IPS-15b (cell line): ENCODE measurements at regions not wholly inside any gene's neighbourhood (a gene's known extent, or its start where the extent isn't known, plus 50 kb on each side); places are given as distances from the start of the nearest gene placed in this dataset.
"Not testable (repeated sequence)": the region's sequence is repeated elsewhere in the genome, so short reads cannot be mapped to it uniquely, and the experiment has no call there.

Experiments
- H3K27me3 ChIP-seq: one replicate; pipeline ENCODE4 v1.6.1; 2013; ENCODE audit warnings: low read length; ENCODE audit not compliant: control insufficient read depth, insufficient read depth
- H3K36me3 ChIP-seq: one replicate; pipeline ENCODE4 v1.6.1; 2013; ENCODE audit warnings: low read length; ENCODE audit not compliant: control insufficient read depth, insufficient read depth
- H3K4me1 ChIP-seq: one replicate; pipeline ENCODE4 v1.6.1; 2013; ENCODE audit warnings: mild to moderate bottlenecking, low read length; ENCODE audit not compliant: control insufficient read depth, insufficient read depth
- H3K4me3 ChIP-seq: one replicate; pipeline ENCODE4 v1.5.1; 2013; ENCODE audit warnings: low read depth, low read length
- H3K9ac ChIP-seq: one replicate; pipeline ENCODE4 v1.6.1; 2013; ENCODE audit warnings: low read depth, mild to moderate bottlenecking, low read length
- H3K9me3 ChIP-seq: one replicate; pipeline ENCODE4 v1.6.1; 2013; ENCODE audit warnings: mild to moderate bottlenecking, low read length; ENCODE audit not compliant: control insufficient read depth, insufficient read depth

GRCh38 chr1:189125694-189126093 is 1352.0 kb downstream of the BRINP3 start:
- no peak overlapping the region for H3K4me3 ChIP-seq
- H3K4me1 ChIP-seq = no peaks in the 10 kb centered on the region
- H3K27me3 ChIP-seq = no peaks in the 10 kb centered on the region
- no peak overlapping the region for H3K9ac ChIP-seq
- H3K9me3 ChIP-seq = no peaks in the 10 kb centered on the region
- H3K36me3 ChIP-seq = no peaks in the 10 kb centered on the region

GRCh38 chr1:189131576-189131975 is 1346.1 kb downstream of the BRINP3 start:
- Histone ChIP-seq H3K9ac (no peak overlapping the region), H3K4me1 (no peaks in the 10 kb centered on the region), H3K36me3 (no peaks in the 10 kb centered on the region), H3K9me3 (no peaks in the 10 kb centered on the region), H3K27me3 (no peaks in the 10 kb centered on the region), H3K4me3 (no peak overlapping the region)

- H3K9me3 ChIP-seq, H3K4me3 ChIP-seq, H3K36me3 ChIP-seq, H3K4me1 ChIP-seq, H3K27me3 ChIP-seq, H3K9ac ChIP-seq: not testable (repeated sequence)
These were observed 1337.9 kb downstream of the BRINP3 start for GRCh38 chr1:189139748-189140147.

GRCh38 chr1:189141056-189141455 is 1336.6 kb downstream of the BRINP3 start:
- Histone ChIP-seq H3K4me1 (no peaks in the 10 kb centered on the region), H3K4me3 (no peak overlapping the region), H3K27me3 (no peaks in the 10 kb centered on the region), H3K36me3 (no peaks in the 10 kb centered on the region), H3K9ac (no peak overlapping the region), H3K9me3 (no peaks in the 10 kb centered on the region)

- Histone ChIP-seq H3K36me3 (no peaks in the 10 kb centered on the region), H3K9ac (peak overlapping the region; percentile 16), H3K4me1 (no peaks in the 10 kb centered on the region), H3K27me3 (no peaks in the 10 kb centered on the region), H3K4me3 (peak overlapping the region; percentile 19), H3K9me3 (no peaks in the 10 kb centered on the region)
These were observed 1327.9 kb downstream of the BRINP3 start for GRCh38 chr1:189149547-189150375.

GRCh38 chr1:189150624-189151023 is 1327.0 kb downstream of the BRINP3 start:
- Histone ChIP-seq H3K36me3 (no peaks in the 10 kb centered on the region), H3K27me3 (no peaks in the 10 kb centered on the region), H3K4me3 (no peak overlapping the region), H3K4me1 (no peaks in the 10 kb centered on the region), H3K9ac (no peak overlapping the region), H3K9me3 (no peaks in the 10 kb centered on the region)

GRCh38 chr1:189151361-189151760 is 1326.3 kb downstream of the BRINP3 start:
- Histone ChIP-seq H3K4me3 (no peak overlapping the region), H3K27me3 (no peaks in the 10 kb centered on the region), H3K9ac (no peak overlapping the region), H3K4me1 (no peaks in the 10 kb centered on the region), H3K36me3 (no peaks in the 10 kb centered on the region), H3K9me3 (no peaks in the 10 kb centered on the region)

- Histone ChIP-seq H3K36me3 (no peaks in the 10 kb centered on the region), H3K4me1 (no peaks in the 10 kb centered on the region), H3K9me3 (no peaks in the 10 kb centered on the region), H3K27me3 (no peaks in the 10 kb centered on the region), H3K9ac (no peak overlapping the region), H3K4me3 (no peak overlapping the region)
These were observed 1325.0 kb downstream of the BRINP3 start for GRCh38 chr1:189152685-189153084.

- Histone ChIP-seq H3K4me1 (no peaks in the 10 kb centered on the region), H3K4me3 (no peak overlapping the region), H3K9ac (no peak overlapping the region), H3K27me3 (no peaks in the 10 kb centered on the region), H3K36me3 (no peaks in the 10 kb centered on the region), H3K9me3 (no peaks in the 10 kb centered on the region)
These were observed 1319.5 kb downstream of the BRINP3 start for GRCh38 chr1:189158155-189158554.

- H3K36me3 ChIP-seq = no peaks in the 10 kb centered on the region
- no peaks in the 10 kb centered on the region for H3K4me1 ChIP-seq
- H3K9me3 ChIP-seq = no peaks in the 10 kb centered on the region
- H3K9ac ChIP-seq = no peak overlapping the region
- H3K27me3 ChIP-seq = no peaks in the 10 kb centered on the region
- no peak overlapping the region for H3K4me3 ChIP-seq
These were observed 1301.8 kb downstream of the BRINP3 start for GRCh38 chr1:189175889-189176288.

GRCh38 chr1:189180057-189180456 is 1297.6 kb downstream of the BRINP3 start:
- H3K36me3 ChIP-seq = no peaks in the 10 kb centered on the region
- no peaks in the 10 kb centered on the region for H3K27me3 ChIP-seq
- H3K9me3 ChIP-seq = no peaks in the 10 kb centered on the region
- no peak overlapping the region for H3K9ac ChIP-seq
- no peak overlapping the region for H3K4me3 ChIP-seq
- no peaks in the 10 kb centered on the region for H3K4me1 ChIP-seq

GRCh38 chr1:189185097-189185496 is 1292.6 kb downstream of the BRINP3 start:
- no peaks in the 10 kb centered on the region for H3K9me3 ChIP-seq
- no peak overlapping the region for H3K4me3 ChIP-seq
- H3K36me3 ChIP-seq = no peaks in the 10 kb centered on the region
- H3K4me1 ChIP-seq = no peaks in the 10 kb centered on the region
- no peak overlapping the region for H3K9ac ChIP-seq
- no peaks in the 10 kb centered on the region for H3K27me3 ChIP-seq
